ENCODE measurements at regions not wholly inside any gene's neighbourhood (a gene's known extent, or its start where the extent isn't known, plus 50 kb on each side); places are given as distances from the start of the nearest gene placed in this dataset.

DNA sequence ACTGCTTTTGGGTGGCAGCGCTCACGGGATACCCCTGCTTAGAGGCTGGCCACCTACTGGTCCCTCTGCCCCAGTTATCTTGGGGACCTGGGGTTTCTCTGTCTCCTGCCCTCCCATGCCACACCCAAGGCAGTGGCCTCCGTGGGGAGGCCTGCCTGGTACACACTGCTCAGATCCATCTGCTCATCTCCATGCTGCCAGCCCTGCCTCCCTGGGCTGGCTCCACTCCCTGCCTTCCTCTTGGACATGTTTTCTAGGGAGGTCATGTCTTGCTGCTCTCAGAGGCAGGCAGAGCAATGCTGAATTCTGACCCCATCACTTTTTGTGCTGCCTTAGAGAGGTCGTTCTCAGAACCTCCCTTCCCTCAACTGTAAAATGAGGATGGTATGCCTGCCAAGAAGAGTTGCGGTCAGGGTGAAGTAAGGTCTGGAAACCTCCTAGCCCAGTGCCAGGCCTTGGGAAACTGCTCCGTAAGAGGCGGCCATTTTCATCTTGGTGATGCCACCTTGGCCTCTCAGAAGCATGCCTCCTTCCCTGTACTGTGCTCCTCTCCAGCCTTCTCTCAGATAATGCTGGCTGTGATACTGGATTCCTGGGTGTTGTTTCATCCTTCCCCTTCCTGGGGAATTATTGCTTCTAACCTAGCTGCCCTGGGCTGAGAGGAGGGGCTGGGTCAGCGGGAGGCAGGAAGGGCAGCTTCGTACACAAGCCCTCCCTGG is 186.4 kb upstream of the ZBED5 start:
- DNase-seq: no peak

- no peak for DNase-seq
Measured at GRCh38 chr11:11043721-11044120, 185.9 kb upstream of the ZBED5 start.

- no peak for DNase-seq
Measured at GRCh38 chr11:11039208-11039965, 181.5 kb upstream of the ZBED5 start.

- no peak for DNase-seq
Measured at GRCh38 chr11:11038782-11039181, 180.9 kb upstream of the ZBED5 start.

GRCh38 chr11:11038352-11038751 is 180.5 kb upstream of the ZBED5 start:
- DNase-seq: no peak

DNA sequence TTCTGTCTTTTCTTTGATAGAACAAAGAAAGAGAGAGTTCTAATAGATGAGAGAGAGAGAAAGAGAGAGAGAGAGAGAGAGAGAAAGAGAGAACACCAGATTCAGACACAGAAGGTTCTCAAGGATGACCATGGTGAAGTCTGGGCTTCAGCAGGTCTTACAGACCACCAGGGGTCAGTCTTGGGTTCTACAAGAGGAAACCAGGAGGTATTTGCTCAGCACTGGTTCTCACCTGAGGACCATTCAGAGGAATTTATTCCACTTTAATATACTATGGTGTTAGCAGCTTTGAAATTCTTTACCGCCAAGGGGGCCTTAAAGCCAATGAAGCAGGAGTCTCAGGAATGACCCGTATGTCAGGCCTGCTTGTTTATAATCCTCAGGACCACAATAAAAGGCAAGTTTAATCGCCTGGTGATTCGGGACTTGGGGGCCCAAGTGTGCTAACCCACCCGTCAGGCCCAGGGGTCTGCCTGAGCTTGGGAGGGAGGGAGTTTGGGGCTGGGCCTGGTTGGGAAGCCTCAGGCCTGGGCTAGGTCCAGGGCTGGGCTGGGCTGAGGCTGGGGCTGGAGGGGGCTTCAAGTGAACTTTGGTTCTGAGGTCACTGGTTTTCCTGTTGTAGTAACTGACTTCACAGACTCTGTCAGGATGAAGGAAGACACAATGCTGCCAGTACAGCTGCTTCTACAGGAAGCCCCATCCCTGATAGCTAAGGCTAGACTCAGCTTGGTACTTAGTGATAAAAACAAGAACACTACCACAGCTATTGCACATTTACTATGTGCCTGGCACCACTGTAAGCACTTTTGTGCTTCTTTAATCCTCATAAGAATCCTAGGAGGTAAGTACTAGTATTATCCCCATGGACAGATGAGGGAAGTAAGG is 179.2 kb upstream of the ZBED5 start:
- DNase-seq: peak; percentile 47 to 58

DNA sequence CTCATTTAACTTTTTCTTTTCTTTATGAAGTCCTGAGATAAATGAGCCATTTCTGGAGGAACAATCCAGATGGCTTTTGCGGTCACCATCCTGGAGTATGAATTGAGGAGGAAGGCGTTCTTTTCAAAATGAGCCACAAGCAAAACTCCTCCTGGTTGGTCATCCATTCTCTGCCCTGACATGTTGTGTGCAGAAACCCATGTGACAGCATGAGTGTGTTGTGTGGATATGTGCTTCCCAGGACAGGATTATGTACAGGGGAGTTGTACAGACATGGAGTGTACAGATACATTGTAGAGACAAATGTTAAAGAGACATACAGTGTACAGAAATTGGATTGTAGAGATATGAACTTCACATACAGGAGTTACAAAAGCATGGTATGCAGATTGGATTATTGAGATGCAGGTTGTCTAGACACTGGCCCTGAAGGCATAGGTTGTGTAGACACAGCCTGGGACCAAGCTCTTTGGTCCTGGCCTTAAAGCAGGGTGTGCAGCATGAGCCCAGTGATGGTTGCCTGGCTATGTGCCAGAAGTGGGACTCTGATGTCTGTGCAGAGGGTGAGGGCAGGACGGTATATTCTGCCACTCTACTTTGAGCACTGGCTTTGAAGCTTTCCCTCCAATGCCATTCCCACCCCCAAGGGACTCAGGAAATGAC is 178.5 kb upstream of the ZBED5 start:
- DNase-seq: no peak

GRCh38 chr11:11035331-11035730 is 177.5 kb upstream of the ZBED5 start:
- no peak for DNase-seq

- no peak for DNase-seq
Measured at GRCh38 chr11:11034476-11034875, 176.6 kb upstream of the ZBED5 start.

DNA sequence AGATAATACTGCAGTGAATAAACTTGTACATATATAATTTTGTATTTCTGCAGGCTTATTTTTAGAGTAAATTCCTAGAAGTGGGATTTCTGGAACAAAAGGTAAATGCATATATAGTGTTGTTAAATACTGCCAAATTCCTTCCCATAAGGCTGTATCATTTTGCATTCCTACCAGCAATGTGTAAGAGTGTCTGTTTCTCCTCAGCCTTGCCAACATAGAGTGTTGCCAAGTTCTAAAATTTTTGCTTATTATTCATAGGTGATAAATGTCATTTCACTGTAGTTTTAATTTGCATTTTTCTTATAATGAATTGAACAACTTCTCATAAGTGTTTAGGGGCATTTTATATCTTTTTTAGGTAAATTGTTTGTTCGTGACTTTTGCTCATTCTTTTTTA is 174.2 kb upstream of the ZBED5 start:
- DNase-seq: no peak

GRCh38 chr11:11029027-11029426 is 171.2 kb upstream of the ZBED5 start:
- no peak for DNase-seq

DNA sequence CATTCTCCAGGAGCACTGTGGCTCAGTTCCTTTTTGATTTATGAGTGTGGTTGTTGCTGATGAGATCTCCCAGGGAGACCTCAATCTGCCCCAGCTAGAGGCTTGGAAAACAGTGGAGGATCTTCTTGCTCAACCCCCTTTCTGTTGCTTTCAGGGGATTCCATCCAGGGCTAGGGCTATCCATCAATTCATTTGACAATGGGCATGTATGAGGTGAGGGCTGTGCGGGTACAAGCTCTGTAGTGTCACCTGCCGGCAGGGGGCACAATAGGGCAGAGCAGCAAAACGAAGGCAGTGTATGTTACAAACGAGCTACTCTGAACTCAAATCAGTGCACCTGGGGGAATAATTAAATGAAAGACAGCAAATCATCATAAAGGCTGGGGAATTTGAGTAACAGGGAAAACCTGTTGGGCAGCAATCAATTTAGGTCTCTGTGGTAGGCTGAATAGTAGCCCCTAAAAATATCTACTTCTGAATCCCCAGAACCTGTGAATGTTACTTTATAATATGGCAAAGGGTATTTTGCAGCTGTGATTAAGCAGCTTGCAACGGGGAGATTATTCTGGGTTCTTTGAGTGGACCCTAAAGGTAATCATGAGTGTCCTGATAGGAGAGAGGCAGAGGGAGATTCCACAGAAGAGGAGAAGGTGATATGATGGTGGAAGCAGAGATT is 170.3 kb upstream of the ZBED5 start:
- peak in 1 of 2 donors; percentile 39 for DNase-seq

- no peak for DNase-seq
Measured at GRCh38 chr11:11027288-11027687, 169.4 kb upstream of the ZBED5 start.

DNA sequence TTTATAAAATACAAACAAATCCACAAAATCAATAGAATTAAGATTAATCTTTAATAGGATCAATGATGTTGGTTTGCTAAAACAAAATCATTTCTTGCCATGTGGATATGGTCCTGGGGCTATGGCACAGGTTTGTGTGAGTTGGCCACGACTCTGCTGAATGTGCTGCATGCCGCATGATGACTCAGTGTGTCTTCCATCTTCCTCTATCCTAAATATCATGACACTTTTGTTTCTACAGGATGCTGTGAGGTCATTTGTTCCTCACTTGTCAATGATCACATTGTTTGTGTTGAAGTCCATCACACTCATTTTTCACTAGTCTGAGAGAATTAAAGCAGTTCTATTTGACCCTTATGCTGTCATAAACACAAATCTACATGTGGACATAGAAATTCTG is 167.2 kb upstream of the ZBED5 start:
- no peak for DNase-seq

DNA sequence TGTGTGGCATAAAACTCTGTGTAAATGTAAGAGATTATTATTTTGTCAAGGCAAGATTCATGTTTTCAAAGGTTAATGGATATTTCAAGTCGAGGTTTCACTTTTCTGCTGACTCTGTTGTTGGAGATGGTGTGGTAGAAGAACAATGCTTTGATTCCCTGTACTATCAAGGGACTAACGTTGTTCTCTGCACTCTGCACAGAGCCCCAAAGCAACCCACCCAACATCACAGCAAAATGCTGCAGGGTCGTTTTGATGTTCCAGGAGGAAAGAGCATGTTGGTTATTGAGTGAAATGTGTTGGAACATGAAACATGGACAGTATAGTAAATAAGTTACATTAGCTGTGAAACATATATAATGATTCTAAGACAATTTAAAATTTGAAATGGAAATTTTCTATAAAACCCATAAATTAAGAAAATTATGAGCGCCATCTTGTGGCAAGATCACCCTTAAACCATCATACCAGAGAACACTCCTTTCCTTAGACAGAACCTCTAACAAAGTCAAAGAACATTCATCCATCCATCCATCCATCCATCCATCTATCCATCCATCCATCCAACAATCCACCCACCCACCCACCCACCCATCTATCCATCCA is 164.4 kb upstream of the ZBED5 start:
- DNase-seq: peak in 1 of 2 donors; percentile 24

DNA sequence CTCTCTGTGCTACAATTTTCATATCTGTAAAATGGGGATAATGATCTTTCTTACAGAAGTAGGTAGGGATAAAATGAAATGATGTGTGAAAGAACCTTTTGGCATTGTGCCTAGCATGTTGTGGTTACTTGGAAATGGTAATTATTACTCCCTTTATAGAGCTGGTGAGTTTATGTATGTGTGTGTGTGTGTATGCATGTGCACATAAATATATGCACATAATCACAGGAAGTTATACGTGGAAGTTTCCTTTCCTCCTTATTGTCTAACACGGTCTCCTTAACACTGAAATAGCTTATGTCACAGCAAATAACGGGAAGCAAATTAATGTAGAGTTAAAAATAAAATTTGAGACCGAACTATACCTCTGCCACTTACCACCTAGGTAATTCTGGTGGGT is 163.7 kb upstream of the ZBED5 start:
- no peak for DNase-seq

DNA sequence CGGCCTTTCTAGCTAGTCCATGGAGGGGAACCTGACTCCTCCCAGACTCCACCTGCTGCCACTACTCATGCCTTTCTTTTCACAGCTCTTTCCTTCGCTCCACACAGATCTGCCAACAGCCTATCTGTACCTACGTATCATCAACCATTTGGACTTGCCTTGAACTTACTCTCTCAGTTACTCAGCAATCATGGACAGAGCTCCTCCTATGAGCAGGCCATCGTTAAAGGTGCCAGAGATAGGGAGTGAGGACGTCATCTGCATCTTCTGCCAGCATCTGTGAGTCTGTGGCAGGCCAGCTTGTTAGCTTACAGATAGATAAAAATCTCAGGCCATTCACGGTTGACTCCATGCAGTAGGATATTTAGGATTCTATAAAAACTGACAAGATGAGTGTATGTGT is 162.9 kb upstream of the ZBED5 start:
- no peak for DNase-seq

GRCh38 chr11:11020219-11020726 is 162.4 kb upstream of the ZBED5 start:
- no peak for DNase-seq

GRCh38 chr11:11016943-11017342 is 159.1 kb upstream of the ZBED5 start:
- no peak for DNase-seq

DNA sequence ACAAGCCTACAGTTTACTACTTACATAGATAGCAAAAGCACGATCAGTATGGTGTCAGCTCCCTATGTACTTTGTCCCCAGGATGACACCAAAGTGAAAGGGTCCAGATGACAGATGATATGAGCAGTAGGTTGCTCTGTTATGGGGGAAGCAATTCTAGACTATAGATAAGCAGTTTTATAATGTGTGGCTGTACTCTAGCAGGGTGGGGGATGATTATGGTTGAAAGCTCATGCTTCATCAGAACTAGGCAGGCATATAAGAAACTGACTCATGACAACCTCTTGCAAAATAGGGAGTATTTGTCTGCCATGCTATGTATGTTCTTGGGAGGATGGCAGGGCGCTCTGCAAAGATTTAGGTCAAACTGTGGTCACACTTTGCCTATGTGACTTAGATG is 158.2 kb upstream of the ZBED5 start:
- DNase-seq: no peak

DNA sequence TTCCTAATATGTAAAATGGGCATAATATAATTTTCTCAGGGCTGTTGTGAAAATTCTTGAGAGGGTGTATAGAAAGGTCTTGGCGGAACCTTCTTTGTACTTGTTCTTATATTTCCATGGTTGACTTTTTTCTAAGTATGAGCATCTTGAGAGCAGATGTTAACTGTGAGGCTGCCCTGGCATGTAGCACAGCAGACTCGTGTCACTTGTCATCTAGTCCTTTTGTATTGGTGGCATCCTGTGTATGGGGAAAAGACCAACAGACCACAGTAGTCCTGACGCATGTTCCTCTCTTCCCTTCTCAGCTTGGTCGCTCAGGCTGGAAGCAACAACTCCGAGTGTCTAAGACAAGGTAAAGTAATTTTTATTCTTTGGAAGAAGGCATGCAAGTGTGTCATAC is 153.8 kb upstream of the ZBED5 start:
- no peak for DNase-seq
